HK-2 (cell line): ENCODE measurements at regions not wholly inside any gene's neighbourhood (a gene's known extent, or its start where the extent isn't known, plus 50 kb on each side); places are given as distances from the start of the nearest gene placed in this dataset.
"Not testable (repeated sequence)": the region's sequence is repeated elsewhere in the genome, so short reads cannot be mapped to it uniquely, and the experiment has no call there.

Experiments used
- DNase-seq: peaks from one replicate; pipeline ENCODE4 v3.0.0-alpha.2; 2018; ENCODE audit not compliant: unreplicated experiment

DNA sequence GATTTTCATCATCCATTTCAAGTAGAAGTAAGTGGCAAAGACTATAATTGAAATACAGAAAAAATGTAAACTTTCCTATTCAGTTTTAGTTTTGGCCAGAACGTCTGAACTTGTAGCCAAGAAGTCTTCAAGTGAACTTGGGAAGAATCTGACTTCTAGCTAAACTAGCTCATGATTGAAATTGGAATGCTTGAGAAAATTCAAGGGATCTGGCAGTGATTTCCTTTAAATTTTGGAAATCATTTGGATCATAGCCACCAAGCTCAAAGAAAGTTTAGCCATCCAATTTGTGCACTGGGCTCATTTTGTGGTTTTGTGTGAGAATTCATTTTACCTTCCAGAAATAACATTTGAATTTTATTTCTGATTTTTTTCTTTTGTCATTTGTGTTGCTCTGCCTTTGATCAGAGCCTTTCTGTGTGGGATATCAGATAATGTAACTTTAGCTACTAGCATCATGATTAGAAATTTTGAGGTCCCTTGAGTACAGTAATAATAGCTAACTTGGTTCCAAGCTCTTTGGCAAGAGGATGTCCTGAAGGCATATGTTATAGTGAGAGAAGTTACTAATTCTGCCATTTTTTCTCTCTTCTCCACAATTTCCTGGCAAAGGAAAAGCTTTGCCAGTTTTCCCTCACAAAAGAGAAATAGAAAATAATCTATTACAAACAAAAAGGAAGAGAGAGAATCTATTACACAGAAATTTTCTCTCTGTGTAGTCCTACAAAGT lies 2123.7 kb upstream of the RAG2 start:
- DNase-seq = no peak

DNA sequence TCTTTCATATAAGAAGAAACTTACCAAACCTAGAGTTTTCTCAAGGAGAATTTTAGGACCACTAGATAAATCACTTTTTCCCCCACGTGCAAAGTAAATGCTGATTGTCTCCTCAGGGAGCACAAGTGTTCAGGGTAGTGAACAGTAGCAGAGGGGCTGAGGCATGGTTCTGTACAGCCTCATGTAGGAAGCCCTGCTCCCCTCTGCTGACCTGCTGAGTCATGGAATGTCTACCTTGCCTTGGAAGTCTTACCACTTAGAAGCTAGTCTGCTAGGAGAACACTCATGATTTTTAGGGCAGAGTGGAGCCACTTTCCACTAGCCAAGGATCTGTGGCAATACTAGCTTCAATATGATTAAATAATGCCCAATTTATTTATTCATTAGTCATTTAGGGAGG lies 2120.6 kb upstream of the RAG2 start:
- no peak for DNase-seq

DNA sequence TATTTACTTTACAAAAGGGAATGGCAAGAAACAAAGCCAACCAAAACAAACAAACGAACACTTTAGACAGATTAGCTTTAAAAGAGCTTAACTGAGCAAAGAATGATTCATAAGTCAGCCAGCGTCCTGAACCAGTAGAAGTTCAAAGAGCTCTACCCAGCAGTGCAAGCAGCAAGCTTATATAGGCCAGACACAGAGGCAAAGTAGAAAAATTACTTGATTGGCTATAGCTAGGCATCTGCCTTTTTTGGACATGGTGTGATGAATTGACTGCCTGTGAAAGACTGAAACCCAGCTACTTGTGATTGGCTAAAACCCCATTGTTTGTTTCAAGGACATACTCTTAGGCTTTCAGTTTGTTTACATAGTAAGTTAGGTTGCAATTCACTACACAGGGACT lies 2120.0 kb upstream of the RAG2 start:
- no peak for DNase-seq

DNA sequence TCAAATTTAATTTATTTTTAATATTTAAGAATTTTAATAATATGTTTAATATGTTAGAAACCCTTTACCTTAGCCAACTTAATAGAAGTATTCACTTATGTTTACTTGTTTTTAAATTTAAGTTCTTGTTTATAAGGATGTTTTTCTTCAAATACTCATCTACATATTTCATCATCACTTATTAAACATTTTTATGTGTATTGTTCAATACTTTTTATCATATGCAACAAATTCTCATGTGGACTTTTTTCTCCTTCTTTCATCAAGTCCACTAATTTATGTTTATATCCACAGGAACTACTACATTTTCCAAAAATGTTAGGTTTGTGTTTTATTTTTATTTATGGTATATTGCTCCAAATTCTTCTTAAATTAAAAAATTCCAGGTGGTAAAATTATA lies 2113.1 kb upstream of the RAG2 start:
- no peak for DNase-seq

DNA sequence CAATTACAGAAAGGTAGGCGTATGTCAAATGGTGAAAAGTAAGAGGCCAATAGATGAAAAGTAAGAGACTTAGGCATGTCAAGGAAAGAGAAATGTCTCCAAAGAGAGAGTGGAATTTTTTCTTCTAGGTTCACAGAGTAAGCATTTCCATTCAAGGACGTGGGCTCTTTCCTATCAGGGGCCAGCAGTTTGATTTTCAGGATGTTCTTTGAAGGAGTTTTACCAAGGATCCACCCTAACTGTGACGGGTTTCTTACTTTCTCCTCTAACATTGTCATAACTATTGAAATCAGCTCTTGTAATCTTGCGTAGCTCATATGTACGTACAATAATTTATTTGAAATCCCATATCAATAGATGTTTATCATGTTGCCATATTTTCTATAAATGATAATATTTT lies 2112.2 kb upstream of the RAG2 start:
- no peak for DNase-seq

DNA sequence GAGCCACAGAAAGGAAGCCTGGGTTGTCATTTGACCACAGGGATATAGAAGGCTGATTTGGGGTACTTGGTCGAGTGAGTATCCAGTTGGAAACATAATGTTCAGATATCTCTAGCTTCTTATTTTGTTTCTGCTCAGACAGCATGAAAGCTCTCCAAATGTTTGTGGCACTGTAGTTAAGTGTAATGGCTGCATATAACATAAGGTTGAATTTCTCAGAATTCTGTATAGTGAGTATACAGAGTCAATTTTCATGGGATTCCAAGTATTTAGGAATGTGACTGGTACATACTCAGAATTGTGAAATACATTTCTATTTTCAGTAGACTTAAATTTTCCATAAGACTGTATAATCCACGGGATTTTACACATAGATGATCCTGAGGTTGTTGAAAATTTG lies 2102.1 kb upstream of the RAG2 start:
- no peak for DNase-seq

DNA sequence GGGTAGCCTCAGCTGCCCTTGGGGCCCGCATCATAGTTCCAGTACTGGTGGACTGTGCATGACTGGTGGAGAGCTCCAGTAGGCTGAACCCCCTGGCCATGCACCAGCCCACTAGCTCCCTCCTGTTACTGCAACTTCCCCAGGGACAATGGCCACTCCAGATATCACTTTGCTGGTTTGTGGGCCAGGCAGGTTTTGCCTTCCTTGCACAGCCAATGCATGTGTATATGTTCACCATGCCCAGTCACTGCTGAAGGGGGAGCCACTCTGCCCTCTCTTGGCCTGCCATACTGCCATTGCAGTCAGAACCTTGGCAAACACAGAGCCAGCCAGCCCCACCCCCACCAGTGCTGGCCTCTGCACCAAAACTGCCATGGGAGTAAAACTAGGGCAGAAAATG lies 2095.3 kb upstream of the RAG2 start:
- no peak for DNase-seq

DNA sequence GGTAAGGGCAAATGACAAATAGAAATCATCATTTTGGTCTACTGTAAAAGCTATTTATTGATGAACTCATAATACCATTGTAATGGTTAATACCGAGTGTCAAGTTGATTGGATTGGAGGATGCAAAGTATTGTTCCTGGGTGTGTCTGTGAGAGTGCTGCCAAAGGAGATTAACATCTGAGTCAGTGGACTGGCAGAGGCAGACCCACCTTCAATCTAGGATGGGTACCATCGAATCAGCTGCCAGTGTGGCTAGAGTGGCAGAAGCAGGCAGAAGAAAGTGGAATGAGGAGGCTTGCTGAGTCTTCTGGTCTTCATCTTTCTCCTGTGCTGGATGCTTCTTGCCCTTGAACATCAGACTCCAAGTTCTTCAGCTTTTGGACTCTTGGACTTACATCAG lies 2092.2 kb upstream of the RAG2 start:
- DNase-seq = not testable (repeated sequence)

DNA sequence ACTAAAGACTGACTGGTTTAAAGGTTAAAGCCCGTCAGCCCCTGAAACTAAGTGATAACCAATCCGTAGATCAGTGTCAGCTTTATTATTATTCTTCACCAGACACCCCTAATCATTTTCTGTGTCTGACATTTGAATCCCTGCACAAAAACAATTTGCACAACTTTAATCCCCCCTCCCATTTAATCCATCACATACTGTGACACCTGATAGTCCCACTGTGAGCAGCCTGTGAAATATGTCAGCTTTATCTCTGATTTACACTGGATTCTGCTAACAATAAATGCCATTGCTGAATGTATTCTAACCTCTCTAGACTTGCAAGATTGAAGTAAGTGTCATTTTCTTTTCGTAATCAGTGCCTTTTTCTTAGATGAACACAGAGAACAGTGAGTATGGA lies 2089.0 kb upstream of the RAG2 start:
- no peak for DNase-seq

DNA sequence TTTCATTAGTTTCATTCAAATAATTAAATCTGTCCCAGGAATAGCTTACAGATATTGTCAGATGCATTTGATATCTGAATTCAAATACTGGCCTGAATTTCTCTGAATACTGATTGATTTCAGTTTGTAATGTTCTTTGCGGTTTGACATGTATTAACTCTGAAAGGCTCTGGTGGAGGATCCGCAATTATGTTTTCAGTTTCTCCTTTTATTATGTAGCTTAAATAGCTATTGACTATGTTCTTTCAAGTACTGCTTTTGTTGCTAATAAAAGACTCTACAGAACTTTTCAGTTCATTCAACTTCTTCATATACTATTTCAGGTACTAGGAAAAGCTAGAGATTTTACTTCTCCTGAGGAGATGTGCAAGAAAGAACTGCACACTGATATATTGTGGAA lies 2085.4 kb upstream of the RAG2 start:
- no peak for DNase-seq

DNA sequence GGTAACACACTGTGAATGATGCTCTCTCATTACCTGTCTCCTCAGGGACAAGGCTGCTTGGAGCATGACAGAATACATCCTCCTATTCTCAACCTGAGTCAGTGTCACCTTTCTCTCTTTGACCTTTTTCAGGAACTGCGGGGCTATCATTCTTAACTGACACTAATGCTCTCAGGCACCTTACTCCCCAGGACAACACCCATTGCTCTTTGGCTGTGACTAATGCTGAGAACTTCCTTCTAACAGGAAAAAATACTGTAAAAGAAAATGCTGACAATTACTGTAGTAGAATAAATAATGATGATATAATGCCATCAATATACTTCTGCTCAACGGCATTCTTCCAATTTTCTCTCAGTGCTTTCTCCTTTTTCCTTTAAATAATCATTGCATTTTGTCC lies 2082.7 kb upstream of the RAG2 start:
- no peak for DNase-seq

DNA sequence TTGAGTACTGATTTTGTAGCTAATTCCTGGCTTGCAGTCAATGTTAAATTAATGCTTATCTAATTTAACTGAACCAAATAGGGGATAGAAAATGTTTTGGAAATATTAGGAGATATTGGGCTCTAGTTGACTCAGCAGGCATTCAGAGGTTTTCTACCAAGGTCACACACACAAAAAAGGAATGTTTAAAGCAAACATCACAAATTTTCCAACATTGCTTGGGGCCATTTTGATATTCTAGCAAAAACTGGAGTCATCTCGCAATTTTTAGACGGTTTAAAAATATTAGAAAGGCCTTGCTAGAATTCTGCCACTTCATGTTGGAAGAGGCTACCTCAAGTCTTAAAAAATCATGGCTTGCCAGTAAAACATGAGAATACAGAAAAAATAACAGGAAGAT lies 2082.1 kb upstream of the RAG2 start:
- DNase-seq = no peak

DNA sequence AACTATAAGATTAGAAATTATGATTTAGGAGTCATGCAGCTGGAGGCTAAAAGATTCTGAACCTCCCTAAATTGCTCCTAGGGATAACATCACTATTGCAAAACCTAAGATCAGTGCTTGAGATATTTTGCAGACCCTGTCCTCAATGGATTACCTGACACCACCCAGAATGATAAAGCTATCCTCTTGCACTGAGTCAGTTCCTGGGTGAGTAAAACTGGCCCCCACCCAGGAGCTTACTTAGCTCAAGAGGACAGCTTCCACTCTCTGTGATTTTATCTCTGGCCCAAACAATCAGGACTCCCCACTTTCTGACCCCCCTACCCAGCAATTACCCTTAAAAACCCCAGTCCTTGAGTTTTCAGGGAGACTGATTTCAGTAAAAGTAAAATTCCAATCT lies 2074.4 kb upstream of the RAG2 start:
- no peak for DNase-seq

DNA sequence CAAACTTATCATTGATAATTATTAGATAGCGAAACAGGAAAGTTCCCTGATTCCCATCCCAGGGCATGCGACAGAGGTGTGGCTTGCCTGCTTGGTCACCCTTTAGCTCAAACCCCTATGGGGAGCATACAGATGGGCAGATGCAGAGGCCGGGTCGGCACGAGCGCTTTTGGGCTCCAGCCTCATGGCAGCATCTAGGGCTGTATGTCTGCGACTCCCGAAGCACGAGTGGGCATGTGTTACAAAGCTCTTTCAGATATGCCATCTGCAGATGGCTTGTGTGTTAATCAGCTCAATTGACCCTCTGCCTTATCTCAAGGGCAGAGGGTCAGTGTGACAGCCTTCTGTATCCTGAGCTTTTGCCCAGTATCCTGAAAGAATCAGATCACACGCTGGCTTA lies 2069.3 kb upstream of the RAG2 start:
- DNase-seq = no peak

DNA sequence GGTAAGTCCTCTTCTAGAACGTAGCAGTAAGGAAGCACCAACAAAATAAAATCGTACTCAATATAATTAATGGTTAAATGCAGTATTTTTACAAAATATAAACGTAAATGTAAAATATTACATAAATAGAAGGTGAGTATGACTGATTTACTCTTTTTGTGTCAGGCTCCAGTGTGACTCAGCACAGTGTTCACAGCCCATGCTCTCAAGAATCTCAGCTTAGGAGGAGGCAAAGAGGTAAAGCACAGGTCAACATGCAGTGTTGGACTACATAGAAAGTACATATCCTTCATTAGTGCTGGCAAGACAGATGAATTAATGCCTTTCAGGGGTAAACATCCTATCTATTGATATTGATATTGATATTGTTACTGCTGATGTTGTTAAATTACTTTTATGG lies 2050.6 kb upstream of the RAG2 start:
- no peak for DNase-seq

DNA sequence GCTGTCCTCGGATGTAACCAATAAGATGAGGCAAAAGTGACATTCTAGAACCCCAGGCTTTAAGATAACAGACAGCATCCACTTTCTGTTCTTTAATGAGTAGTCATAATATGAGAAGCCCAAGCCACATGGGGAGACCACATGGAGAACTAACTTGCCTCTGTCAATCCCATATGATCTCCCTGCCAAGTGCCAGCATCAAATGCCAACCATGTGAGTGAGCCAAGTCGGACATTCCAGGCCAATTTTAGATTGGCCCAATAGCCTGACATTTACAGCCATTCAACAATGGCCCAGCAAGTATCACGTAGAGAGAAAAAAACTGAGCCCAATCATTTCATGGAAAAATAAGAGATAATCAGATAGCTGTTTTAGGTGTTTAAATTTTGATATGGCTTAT lies 2048.3 kb upstream of the RAG2 start:
- DNase-seq = no peak

DNA sequence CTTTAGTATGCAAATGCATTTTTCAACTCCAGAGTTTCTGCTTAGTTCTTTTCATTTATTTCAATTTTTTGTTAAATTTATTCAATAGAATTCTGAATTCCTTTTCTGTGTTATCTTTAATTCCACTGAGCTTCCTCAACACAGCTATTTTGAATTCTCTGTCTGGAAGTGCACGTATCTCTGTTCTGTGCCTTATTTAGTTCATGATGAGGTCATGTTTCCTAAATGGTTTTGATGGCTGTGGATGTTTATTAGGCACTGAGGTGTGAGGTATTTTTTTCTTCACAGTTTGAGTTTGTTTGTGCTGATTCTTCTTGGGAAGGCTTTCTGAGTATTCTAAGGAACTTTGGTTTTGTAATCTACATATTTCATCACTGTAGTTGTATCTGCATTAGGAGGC lies 2042.8 kb upstream of the RAG2 start:
- no peak for DNase-seq

DNA sequence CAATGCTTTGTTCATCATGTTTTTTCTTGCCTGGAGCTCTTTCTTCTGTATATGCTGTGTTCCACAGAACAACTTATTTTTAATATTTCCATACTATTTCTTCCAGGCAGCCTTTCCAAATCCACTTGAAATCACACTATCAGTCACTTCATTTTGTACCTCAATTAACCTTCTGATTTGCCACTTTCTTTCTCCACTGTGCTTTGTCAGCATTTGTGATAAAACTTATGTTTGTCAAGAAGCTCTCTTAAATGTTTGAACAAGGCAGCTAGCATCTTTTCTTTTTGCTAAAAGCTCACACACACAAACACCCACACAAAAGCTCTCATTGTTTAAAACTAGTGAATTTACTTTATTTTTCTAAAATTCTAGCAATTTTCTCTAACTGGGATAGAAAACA lies 2014.7 kb upstream of the RAG2 start:
- DNase-seq = no peak

DNA sequence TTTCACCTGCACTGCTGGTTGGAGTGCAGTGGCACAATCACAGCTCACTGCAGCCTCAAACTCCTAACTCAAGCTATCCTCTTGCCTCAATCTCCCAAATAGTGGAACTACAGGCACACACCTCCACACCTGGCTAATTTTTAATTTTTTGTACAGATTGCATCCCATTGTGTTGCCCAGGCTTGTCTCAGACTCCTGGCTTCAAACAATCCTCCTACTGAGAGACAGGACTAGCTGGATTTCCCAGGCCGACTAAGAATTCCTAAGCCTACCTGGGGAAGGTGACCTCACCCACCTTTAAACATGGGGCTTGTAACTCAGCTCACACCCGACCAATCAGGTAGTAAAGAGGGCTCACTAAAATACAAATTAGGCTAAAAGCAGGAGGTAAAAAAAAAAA lies 2003.3 kb upstream of the RAG2 start:
- DNase-seq = not testable (repeated sequence)

DNA sequence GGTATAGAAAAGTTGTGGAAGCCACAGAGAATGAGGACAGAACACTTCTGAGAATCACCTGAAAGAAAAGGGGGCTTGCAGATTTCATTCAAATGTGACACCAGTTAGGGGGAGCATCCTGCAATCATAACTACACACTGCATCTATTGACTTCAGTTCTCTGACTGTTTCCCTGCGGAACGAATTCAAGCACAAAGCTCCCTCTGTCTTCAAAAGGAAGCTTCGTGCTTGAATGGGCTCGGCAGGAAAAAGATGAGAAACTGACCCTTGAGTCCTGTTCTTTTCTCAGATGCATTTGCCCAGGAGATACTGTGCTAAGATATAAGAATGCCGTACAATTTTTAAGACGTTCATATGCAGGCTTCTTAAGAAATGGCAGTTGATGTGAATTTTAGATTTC lies 2000.4 kb upstream of the RAG2 start:
- no peak for DNase-seq

DNA sequence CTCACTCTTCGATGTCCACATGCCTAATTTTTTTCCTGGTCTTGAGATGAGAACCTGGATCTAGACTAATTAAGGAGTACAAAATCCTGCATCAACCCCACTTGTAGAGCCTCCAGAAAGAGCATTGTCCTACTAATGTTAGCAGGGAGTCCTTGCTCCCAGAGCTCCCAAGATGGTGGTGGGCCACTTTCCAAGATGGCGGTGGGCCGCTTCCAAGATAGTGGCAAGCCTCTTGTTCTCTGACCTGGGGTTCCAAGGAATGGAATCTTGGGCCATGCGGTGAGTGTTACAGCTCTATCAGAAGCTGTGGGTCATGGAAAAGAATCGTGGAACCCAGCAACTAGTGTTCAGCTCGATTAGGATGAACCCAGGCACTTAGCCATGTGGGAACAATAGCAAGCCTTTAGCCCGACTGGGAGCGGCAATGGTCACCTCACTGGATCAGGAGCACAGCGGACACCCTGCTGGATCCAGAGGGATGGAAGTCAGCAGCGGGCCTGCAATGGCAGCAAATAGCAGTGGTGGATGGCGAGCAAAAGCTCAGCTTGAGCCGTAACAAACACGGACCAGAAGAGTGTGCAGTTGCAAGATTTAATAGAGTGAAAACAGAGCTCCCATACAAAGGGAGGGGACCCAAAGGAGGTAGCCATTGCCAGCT lies 1997.5 kb upstream of the RAG2 start:
- DNase-seq = not testable (repeated sequence)

DNA sequence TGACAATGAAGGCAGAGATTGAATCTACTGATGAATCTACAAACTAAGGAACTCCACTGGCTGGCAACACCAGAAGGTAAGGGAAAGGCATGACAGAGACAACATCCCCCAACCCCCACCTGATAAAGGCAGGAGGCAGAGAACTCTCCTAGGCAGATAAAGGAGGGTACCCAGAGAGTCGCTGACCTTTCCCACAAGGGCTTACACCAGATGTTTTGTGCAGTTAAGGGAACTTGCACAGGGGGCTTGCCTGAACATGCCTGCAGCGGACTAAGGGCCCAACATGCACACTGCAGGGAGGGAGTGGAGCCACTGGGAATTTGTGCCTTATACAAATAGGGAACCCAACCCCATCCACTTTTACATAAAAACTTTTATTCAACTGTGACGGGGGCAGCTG lies 1996.9 kb upstream of the RAG2 start:
- no peak for DNase-seq

DNA sequence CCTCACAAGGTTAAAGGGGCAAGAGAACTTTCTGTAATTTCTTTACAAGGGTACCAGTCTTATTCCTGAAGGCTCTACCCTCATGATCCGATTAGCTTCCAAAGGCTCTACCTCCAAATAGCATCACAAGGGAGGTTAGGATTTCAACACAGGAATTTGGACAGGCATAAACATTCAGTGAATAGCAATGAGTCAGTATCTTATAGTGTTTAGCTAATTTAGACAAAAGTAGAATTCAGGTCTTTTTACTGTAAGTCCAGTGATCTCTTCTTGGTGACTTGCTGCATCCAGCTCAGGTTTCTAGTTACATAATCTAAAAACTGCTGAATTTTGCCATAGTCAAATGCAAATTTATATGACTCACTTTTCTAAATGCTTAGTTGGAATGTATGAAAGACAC lies 1995.6 kb upstream of the RAG2 start:
- DNase-seq = no peak

DNA sequence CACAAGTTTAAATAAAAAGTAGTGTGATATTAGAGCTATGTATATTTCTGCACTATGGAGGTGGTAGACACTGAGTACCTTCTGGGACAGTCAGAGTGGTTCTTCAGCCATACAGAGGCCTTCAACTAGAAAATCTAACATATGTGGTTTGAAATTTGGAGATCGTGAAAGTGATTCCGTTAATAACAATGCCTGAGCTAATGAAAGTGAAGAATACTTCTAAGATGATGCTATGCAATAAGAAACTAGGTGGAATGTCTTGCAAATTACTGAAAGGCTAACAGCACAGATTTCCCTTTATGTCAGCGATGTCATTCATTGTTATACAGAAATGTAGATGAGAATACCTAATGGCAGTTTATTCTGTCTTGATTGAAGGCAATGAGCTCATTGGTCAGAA lies 1984.7 kb upstream of the RAG2 start:
- no peak for DNase-seq
